Loucy (cell line): ENCODE measurements at regions not wholly inside any gene's neighbourhood (a gene's known extent, or its start where the extent isn't known, plus 50 kb on each side); places are given as distances from the start of the nearest gene placed in this dataset.

Source experiments
- H2AFZ ChIP-seq: fragments of 200-600 bp; sonication (generic); 2 replicates; pipeline ENCODE4 v1.6.0; 2016; ENCODE audit warnings: antibody characterized with exemption, mild to moderate bottlenecking, low read length, moderate library complexity
- H3F3A ChIP-seq: fragments of 200-600 bp; 2 replicates; pipeline ENCODE4 v1.6.0; 2016; ENCODE audit warnings: antibody characterized with exemption, low read depth, mild to moderate bottlenecking
- H3K27me3 ChIP-seq: fragments of 200-600 bp; sonication (generic); 2 replicates; pipeline ENCODE4 v1.6.1; 2014; ENCODE audit warnings: low read length, mild to moderate bottlenecking; ENCODE audit not compliant: insufficient read depth, poor library complexity, severe bottlenecking
- H3K36me3 ChIP-seq: fragments of 200-600 bp; sonication (generic); 2 replicates; pipeline ENCODE4 v1.6.1; 2016; ENCODE audit warnings: low read length; ENCODE audit not compliant: insufficient read depth
- H3K4me1 ChIP-seq: fragments of 200-600 bp; sonication (generic); 2 replicates; pipeline ENCODE4 v1.5.1; 2014; ENCODE audit warnings: low read length, mild to moderate bottlenecking; ENCODE audit not compliant: insufficient read depth, poor library complexity, severe bottlenecking
- H3K4me2 ChIP-seq: fragments of 200-600 bp; sonication (generic); 2 replicates; pipeline ENCODE4 v1.6.0; 2014; ENCODE audit warnings: antibody characterized with exemption, low read length, low read depth, mild to moderate bottlenecking; ENCODE audit not compliant: poor library complexity, severe bottlenecking
- H3K4me3 ChIP-seq: fragments of 200-600 bp; sonication (generic); 2 replicates; pipeline ENCODE4 v1.5.1; 2014; ENCODE audit warnings: low read length, mild to moderate bottlenecking, mixed read lengths; ENCODE audit not compliant: poor library complexity, severe bottlenecking
- H3K79me2 ChIP-seq: fragments of 200-600 bp; sonication (generic); 2 replicates; pipeline ENCODE4 v1.6.1; 2014; ENCODE audit warnings: low read length; ENCODE audit not compliant: insufficient read depth
- H3K9ac ChIP-seq: fragments of 200-600 bp; sonication (generic); 2 replicates; pipeline ENCODE4 v1.6.0; 2014; ENCODE audit warnings: mild to moderate bottlenecking, low read depth, low read length, moderate library complexity; ENCODE audit not compliant: poor library complexity, severe bottlenecking
- H3K9me2 ChIP-seq: fragments of 200-600 bp; sonication (generic); replicated peaks from 2 replicates; pipeline ENCODE4 v1.6.1; 2016; ENCODE audit warnings: low read depth, low read length, mixed read lengths
- H3K9me3 ChIP-seq: fragments of 200-600 bp; sonication (generic); 2 replicates; pipeline ENCODE4 v1.6.1; 2014; ENCODE audit warnings: mild to moderate bottlenecking, antibody characterized with exemption, low read length, low read depth; ENCODE audit not compliant: insufficient read depth
- H4K20me1 ChIP-seq: fragments of 200-600 bp; sonication (generic); 2 replicates; pipeline ENCODE4 v1.6.0; 2014; ENCODE audit warnings: antibody characterized with exemption, low read length, mild to moderate bottlenecking; ENCODE audit not compliant: insufficient read depth, poor library complexity, severe bottlenecking
- CTCF ChIP-seq: fragments of 200-600 bp; sonication (generic); conservative IDR thresholded peaks from 2 replicates; pipeline ENCODE4 v1.5.1; 2014; ENCODE audit warnings: mild to moderate bottlenecking, antibody characterized with exemption, low read length
- EZH2phosphoT487 ChIP-seq: fragments of 200-600 bp; IDR thresholded peaks from 2 replicates; pipeline ENCODE4 v1.6.1; 2018; ENCODE audit warnings: antibody characterized with exemption, mild to moderate bottlenecking, moderate library complexity, borderline replicate concordance

GRCh38 chr3:104870276-104870675 is 496.4 kb upstream of the ALCAM start:
- H3K4me1 ChIP-seq = no peaks in the 10 kb centered on the region
- TF ChIP-seq CTCF (no peak), EZH2phosphoT487 (no peak)
- no peak overlapping the region for H3K9ac ChIP-seq
- H3K9me2 ChIP-seq = no peaks in the 10 kb centered on the region
- H4K20me1 ChIP-seq = no peaks in the 10 kb centered on the region
- no peaks in the 10 kb centered on the region for H3K9me3 ChIP-seq
- H3K36me3 ChIP-seq = no peaks in the 10 kb centered on the region
- no peaks in the 10 kb centered on the region for H3K79me2 ChIP-seq
- no peak overlapping the region for H3K4me3 ChIP-seq
- H2AFZ ChIP-seq = no peak overlapping the region
- no peaks in the 10 kb centered on the region for H3F3A ChIP-seq
- no peak overlapping the region for H3K4me2 ChIP-seq
- no peaks in the 10 kb centered on the region for H3K27me3 ChIP-seq

- Histone ChIP-seq H3K9me2 (no peaks in the 10 kb centered on the region), H3K4me3 (no peak overlapping the region), H3K4me2 (no peak overlapping the region), H3K79me2 (no peaks in the 10 kb centered on the region), H3K4me1 (no peaks in the 10 kb centered on the region), H3K9me3 (no peaks in the 10 kb centered on the region), H4K20me1 (no peaks in the 10 kb centered on the region), H3K27me3 (no peaks in the 10 kb centered on the region), H2AFZ (no peak overlapping the region), H3K9ac (no peak overlapping the region), H3F3A (no peaks in the 10 kb centered on the region), H3K36me3 (no peaks in the 10 kb centered on the region)
- no peak for TF ChIP-seq CTCF
- TF ChIP-seq EZH2phosphoT487 = no peak
Observed at GRCh38 chr3:104873331-104873730, 493.4 kb upstream of the ALCAM start.

GRCh38 chr3:104878395-104878794 is 488.3 kb upstream of the ALCAM start:
- no peak overlapping the region for H2AFZ ChIP-seq
- H3K36me3 ChIP-seq = no peaks in the 10 kb centered on the region
- H3K4me2 ChIP-seq = no peak overlapping the region
- no peaks in the 10 kb centered on the region for H4K20me1 ChIP-seq
- H3K4me1 ChIP-seq = no peaks in the 10 kb centered on the region
- no peak overlapping the region for H3K9ac ChIP-seq
- no peaks in the 10 kb centered on the region for H3K9me2 ChIP-seq
- no peaks in the 10 kb centered on the region for H3K79me2 ChIP-seq
- H3K9me3 ChIP-seq = no peaks in the 10 kb centered on the region
- H3K27me3 ChIP-seq = no peaks in the 10 kb centered on the region
- H3F3A ChIP-seq = no peaks in the 10 kb centered on the region
- TF ChIP-seq CTCF = no peak
- TF ChIP-seq EZH2phosphoT487 = no peak
- no peak overlapping the region for H3K4me3 ChIP-seq
